NOMO-1 (cell line): ENCODE measurements at regions not wholly inside any gene's neighbourhood (a gene's known extent, or its start where the extent isn't known, plus 50 kb on each side); places are given as distances from the start of the nearest gene placed in this dataset.
"Not testable (repeated sequence)": the region's sequence is repeated elsewhere in the genome, so short reads cannot be mapped to it uniquely, and the experiment has no call there.

Source experiments
- DNase-seq, 2 experiments: peaks; one replicate each; lab custom pipeline; 2025; ENCODE audit not compliant: unreplicated experiment in 2 of 2; lab: John Stamatoyannopoulos, UW

GRCh38 chr12:34606749-34607519 is 584.6 kb downstream of the ALG10 start:
- no peak for DNase-seq

DNA sequence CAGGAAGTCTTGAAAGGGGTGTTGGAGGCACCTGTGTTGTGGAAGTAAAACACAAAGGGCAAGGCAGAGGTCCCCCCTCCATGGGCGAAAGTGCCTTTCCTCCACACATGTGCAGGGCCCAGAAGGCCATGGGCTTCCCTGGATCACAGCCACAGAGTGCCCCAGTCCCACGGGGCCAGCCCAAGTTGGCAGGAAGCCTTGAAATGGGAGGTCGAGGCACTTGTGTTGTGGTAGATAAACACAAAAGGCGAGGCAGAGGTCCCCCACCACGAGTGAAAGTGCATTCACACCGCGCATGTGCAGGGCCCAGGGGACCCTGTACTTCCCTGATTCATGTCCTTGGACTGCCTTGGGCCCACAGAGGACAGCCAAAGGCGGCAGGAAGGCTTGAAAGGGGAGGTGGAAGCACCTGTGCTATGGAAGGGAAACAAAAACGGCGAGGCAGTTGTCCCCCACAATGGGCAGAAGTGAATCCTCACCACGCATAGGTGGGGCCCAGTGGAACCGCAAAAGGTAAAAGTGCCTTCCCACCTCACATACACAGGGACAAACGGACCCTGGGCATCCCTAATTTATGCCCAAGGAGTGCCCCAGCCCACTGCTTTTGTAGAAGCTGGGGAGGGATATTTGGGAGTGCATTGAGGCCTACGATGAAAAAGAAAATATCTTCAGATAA is 585.4 kb downstream of the ALG10 start:
- no peak for DNase-seq

DNA sequence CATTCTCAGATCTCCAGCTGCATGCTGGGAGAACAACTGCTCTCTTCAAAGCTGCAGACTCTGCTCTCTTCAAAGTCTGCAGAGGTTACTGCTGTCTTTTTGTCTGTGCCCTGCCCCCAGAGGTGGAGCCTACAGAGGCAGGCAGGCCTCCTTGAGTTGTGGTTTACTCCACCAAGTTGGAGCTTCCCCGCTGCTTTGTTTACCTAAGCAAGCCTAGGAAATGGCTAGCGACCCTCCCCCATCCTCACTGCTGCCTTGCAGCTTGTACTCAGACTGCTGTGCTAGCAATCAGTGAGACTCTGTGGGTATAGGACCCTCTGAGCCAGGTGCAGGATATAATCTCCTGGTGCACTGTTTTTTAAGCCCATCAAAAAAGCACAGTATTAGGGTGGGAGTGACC is 591.7 kb downstream of the ALG10 start:
- not testable (repeated sequence) for DNase-seq

- DNase-seq, result peak in 1 of 2 experiments; percentile 9
Measured at GRCh38 chr12:34625116-34625515, 602.8 kb downstream of the ALG10 start.

GRCh38 chr12:34626363-34627157 is 604.3 kb downstream of the ALG10 start:
- DNase-seq, result no peak
